ENCODE measurements at regions not wholly inside any gene's neighbourhood (a gene's known extent, or its start where the extent isn't known, plus 50 kb on each side); places are given as distances from the start of the nearest gene placed in this dataset.

- TF ChIP-seq CTCF (IDR thresholded peaks at IDR 0.05; ENCODE audit: extremely low read depth in 1 of 2, insufficient read depth in 1 of 2, low read depth in 1 of 2, low read length in 2 of 2) (no peak), EZH2 (IDR thresholded peaks at IDR 0.05; ENCODE audit: borderline replicate concordance, low read depth, low read length, severe bottlenecking) (no peak), MYC (IDR thresholded peaks at IDR 0.05; ENCODE audit: low read depth, low read length) (no peak), POLR2AphosphoS5 (IDR thresholded peaks at IDR 0.05; ENCODE audit: insufficient read depth, low read depth, low read length) (no peak), JUN (IDR thresholded peaks at IDR 0.05; ENCODE audit: borderline replicate concordance, insufficient read depth, insufficient read length, low read depth) (no peak), POLR2A (IDR thresholded peaks at IDR 0.05; ENCODE audit: low read depth, low read length) (no peak)
Observed at GRCh38 chr12:24027352-24027751, 77.9 kb upstream of the SOX5 start.
